Lower leg skin (tissue), 3 donors: ENCODE measurements at regions not wholly inside any gene's neighbourhood (a gene's known extent, or its start where the extent isn't known, plus 50 kb on each side); places are given as distances from the start of the nearest gene placed in this dataset.

Source experiments
- CTCF ChIP-seq, 3 donors: fragments of 450-650 bp; IDR thresholded peaks; one replicate each; pipeline ENCODE4 v1.5.1; 2016; ENCODE audit warnings: antibody characterized with exemption in 3 of 3, mild to moderate bottlenecking in 3 of 3, moderate library complexity in 2 of 3
- POLR2A ChIP-seq, 2 donors: fragments of 450-650 bp; IDR thresholded peaks; one replicate each; pipeline ENCODE4 v1.6.1; 2016 to 2017; ENCODE audit warnings: antibody characterized with exemption in 2 of 2, mild to moderate bottlenecking in 1 of 2, moderate library complexity in 1 of 2

- TF ChIP-seq CTCF (IDR thresholded peaks at IDR 0.05) = no peak
- no peak for TF ChIP-seq POLR2A (IDR thresholded peaks at IDR 0.05)
These were observed 1493.8 kb upstream of the IGFBP7 start for GRCh38 chr4:58603951-58604350.
